KMS-11 (cell line): ENCODE measurements at regions not wholly inside any gene's neighbourhood (a gene's known extent, or its start where the extent isn't known, plus 50 kb on each side); places are given as distances from the start of the nearest gene placed in this dataset.

Experiments used
- H2AFZ ChIP-seq: fragments of 200-600 bp; sonication (generic); 2 replicates; pipeline ENCODE4 v1.6.1; 2016; ENCODE audit warnings: antibody characterized with exemption, mixed run types, low read depth
- H3K27ac ChIP-seq: fragments of 200-600 bp; sonication (generic); 2 replicates; pipeline ENCODE4 v1.6.1; 2016; ENCODE audit warnings: mild to moderate bottlenecking, mixed run types
- H3K27me3 ChIP-seq: fragments of 200-600 bp; sonication (generic); 2 replicates; pipeline ENCODE4 v1.6.1; 2017; ENCODE audit warnings: mild to moderate bottlenecking, low read depth, mixed run types, moderate library complexity; ENCODE audit not compliant: insufficient read depth
- H3K36me3 ChIP-seq: fragments of 200-600 bp; sonication (generic); 2 replicates; pipeline ENCODE4 v1.6.1; 2017; ENCODE audit warnings: mild to moderate bottlenecking, mixed run types; ENCODE audit not compliant: insufficient read depth
- H3K4me1 ChIP-seq: fragments of 200-600 bp; sonication (generic); 2 replicates; pipeline ENCODE4 v1.6.1; 2016; ENCODE audit warnings: mild to moderate bottlenecking, low read depth, mixed run types; ENCODE audit not compliant: poor library complexity, severe bottlenecking
- H3K4me2 ChIP-seq: fragments of 200-600 bp; sonication (generic); 2 replicates; pipeline ENCODE4 v1.7.0; 2016; ENCODE audit warnings: mild to moderate bottlenecking, mixed run types
- H3K4me3 ChIP-seq: fragments of 200-600 bp; sonication (generic); IDR thresholded peaks from 2 replicates; pipeline ENCODE4 v1.6.1; 2017; ENCODE audit warnings: low read depth, low read length, mixed read lengths; ENCODE audit not compliant: insufficient read depth
- H3K79me2 ChIP-seq: fragments of 200-600 bp; sonication (generic); 2 replicates; pipeline ENCODE4 v1.6.1; 2016; ENCODE audit warnings: low read depth, mixed run types; ENCODE audit not compliant: insufficient read depth
- H3K9ac ChIP-seq: fragments of 200-600 bp; sonication (generic); 2 replicates; pipeline ENCODE4 v1.6.1; 2016; ENCODE audit warnings: mild to moderate bottlenecking, mixed run types
- H4K20me1 ChIP-seq: fragments of 200-600 bp; sonication (generic); 2 replicates; pipeline ENCODE4 v1.6.1; 2016; ENCODE audit warnings: mild to moderate bottlenecking, mixed run types; ENCODE audit not compliant: insufficient read depth
- TF ChIP-seq, protein P1 (sequence below): fragments of 200-600 bp; sonication (generic); conservative IDR thresholded peaks from 2 replicates; pipeline ENCODE4 v1.6.1; 2017; ENCODE audit warnings: low read depth, mild to moderate bottlenecking, antibody characterized with exemption, low read length, moderate library complexity, mixed read lengths

GRCh38 chr9:118883411-118883810, 485.8 kb downstream of the BRINP1 start:
- TF ChIP-seq, protein P1, sequence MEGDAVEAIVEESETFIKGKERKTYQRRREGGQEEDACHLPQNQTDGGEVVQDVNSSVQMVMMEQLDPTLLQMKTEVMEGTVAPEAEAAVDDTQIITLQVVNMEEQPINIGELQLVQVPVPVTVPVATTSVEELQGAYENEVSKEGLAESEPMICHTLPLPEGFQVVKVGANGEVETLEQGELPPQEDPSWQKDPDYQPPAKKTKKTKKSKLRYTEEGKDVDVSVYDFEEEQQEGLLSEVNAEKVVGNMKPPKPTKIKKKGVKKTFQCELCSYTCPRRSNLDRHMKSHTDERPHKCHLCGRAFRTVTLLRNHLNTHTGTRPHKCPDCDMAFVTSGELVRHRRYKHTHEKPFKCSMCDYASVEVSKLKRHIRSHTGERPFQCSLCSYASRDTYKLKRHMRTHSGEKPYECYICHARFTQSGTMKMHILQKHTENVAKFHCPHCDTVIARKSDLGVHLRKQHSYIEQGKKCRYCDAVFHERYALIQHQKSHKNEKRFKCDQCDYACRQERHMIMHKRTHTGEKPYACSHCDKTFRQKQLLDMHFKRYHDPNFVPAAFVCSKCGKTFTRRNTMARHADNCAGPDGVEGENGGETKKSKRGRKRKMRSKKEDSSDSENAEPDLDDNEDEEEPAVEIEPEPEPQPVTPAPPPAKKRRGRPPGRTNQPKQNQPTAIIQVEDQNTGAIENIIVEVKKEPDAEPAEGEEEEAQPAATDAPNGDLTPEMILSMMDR = no peak
- Histone ChIP-seq H3K27me3 (no peaks in the 10 kb centered on the region), H3K4me2 (no peak overlapping the region), H3K4me3 (no peak overlapping the region), H4K20me1 (no peaks in the 10 kb centered on the region), H3K27ac (no peak overlapping the region), H3K9ac (no peak overlapping the region), H2AFZ (no peak overlapping the region), H3K79me2 (no peaks in the 10 kb centered on the region), H3K36me3 (no peaks in the 10 kb centered on the region), H3K4me1 (no peaks in the 10 kb centered on the region)

DNA sequence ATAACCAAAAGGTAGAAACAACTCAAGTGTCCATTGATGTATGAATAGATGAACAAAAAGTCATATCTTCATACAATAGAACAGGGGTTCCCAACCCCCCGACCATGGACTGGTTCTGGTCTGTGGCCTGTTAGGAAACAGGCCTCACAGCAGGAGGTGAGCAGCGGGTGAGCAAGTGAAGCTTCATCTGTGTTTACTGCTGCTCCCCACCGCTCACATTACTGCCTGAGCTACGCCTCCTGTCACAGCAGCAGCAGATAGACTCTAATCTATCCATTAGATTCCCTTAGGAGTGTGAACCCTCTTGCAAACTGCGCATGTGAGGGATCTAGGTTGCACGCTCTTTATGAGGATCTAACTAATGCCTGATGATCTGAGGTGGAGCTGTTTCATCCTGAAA, 478.0 kb downstream of the BRINP1 start:
- Histone ChIP-seq H3K9ac (no peak overlapping the region), H2AFZ (no peak overlapping the region), H3K4me1 (no peaks in the 10 kb centered on the region), H3K4me3 (no peak overlapping the region), H3K79me2 (no peaks in the 10 kb centered on the region), H3K27ac (no peak overlapping the region), H3K27me3 (no peaks in the 10 kb centered on the region), H3K36me3 (no peaks in the 10 kb centered on the region), H4K20me1 (no peaks in the 10 kb centered on the region), H3K4me2 (no peak overlapping the region)
- TF ChIP-seq, protein P1 = no peak

DNA sequence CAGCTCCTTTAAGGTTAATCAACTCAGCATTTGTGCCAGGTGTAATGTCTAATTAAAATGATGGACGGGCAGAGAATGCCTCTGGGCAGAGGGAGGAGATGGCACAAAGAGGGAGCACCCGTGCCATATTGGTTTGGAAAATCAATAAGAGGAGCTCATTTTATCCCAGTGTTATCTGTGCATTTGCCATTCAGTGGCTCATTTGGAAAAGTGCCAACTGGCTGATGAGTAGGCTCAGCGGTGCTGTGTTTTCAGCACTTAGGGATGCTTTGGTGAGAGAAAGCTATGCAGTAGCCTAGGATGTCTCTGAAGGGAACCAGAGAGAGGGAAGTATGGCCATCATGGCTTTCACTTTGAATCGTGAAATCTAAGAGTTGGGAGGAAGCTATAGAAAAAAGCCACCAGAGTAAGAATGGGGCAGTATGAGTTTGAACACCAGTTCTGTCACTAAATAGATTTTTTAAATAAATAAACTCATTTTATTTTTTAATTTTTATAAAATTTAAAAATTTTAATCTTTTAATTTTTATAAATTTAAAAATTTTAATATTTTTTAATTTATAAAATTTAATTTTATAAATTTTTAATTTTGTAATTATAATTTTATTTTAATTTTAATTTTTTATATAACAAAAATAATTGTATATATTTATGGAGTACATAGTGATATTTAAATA, 472.8 kb downstream of the BRINP1 start:
- TF ChIP-seq, protein P1 = no peak
- no peak overlapping the region for H3K4me2 ChIP-seq
- H3K79me2 ChIP-seq = no peaks in the 10 kb centered on the region
- H3K27me3 ChIP-seq = no peaks in the 10 kb centered on the region
- H3K27ac ChIP-seq = no peak overlapping the region
- no peaks in the 10 kb centered on the region for H3K36me3 ChIP-seq
- H4K20me1 ChIP-seq = no peaks in the 10 kb centered on the region
- no peak overlapping the region for H3K4me3 ChIP-seq
- no peak overlapping the region for H2AFZ ChIP-seq
- no peak overlapping the region for H3K9ac ChIP-seq
- no peaks in the 10 kb centered on the region for H3K4me1 ChIP-seq

DNA sequence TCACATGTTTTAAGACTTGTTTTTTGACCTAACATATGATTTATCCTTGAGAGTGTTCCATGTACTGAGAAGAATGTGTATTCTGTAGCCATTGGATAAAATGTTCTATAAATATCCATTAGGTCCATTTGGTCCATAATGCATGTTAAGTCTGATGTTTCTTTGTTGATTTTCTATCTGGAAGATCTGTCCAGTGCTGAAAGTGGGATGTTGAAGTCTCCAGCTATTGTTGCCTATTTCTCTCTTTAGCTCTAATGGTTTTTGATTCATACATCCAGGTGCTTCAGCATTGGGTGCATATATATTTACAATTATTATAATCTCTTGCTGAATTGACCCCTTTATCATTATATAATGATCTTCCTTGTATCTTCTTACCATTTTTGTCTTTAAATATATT, 451.1 kb downstream of the BRINP1 start:
- Histone ChIP-seq H3K79me2 (no peaks in the 10 kb centered on the region), H3K36me3 (no peaks in the 10 kb centered on the region), H3K4me1 (no peaks in the 10 kb centered on the region), H3K9ac (no peak overlapping the region), H4K20me1 (no peaks in the 10 kb centered on the region), H3K27me3 (no peaks in the 10 kb centered on the region), H3K4me2 (no peak overlapping the region), H2AFZ (no peak overlapping the region), H3K4me3 (no peak overlapping the region), H3K27ac (no peak overlapping the region)
- TF ChIP-seq, protein P1 = no peak
